ENCODE measurements at regions not wholly inside any gene's neighbourhood (a gene's known extent, or its start where the extent isn't known, plus 50 kb on each side); places are given as distances from the start of the nearest gene placed in this dataset.

DNA sequence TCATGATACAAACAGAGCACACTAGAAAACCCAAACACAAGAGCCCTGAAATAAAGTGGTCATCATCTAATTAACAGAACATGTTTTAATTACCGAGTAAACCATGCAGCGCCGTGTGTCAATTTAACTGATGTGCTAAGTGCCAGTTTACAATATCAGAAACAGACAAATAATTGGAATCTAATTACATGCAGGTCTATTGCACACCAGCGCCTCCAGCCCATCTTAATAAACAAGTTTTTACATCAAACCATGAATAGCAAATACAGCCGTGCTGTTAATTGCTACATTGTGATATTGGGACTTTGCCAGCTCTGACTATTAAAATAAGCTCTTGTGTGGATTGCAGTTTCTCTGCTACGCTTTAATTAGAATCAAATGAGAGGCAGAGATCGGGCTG is 510.2 kb upstream of the MDFIC2 start:
- Histone ChIP-seq H3K4me1 (peaks cover 0 to 4% of the 10 kb centered on the region in 2 donors), H3K4me3 (replicated peaks in 1 of 3) (no peak overlapping the region), H3K36me3 (no peaks in the 10 kb centered on the region), H3K27ac (no peak overlapping the region), H3K9me3 (no peaks in the 10 kb centered on the region), H3K27me3 (no peaks in the 10 kb centered on the region)
- DNase-seq, result no peak
- TF ChIP-seq CTCF (IDR thresholded peaks at IDR 0.05) (no peak), POLR2A (IDR thresholded peaks at IDR 0.05) (no peak)
- intact Hi-C loops (cut with DNase I), result no loop called here
- 84 to 87% methylated on average over 7 of the region's 7 CpGs for WGBS, 2 donors

DNA sequence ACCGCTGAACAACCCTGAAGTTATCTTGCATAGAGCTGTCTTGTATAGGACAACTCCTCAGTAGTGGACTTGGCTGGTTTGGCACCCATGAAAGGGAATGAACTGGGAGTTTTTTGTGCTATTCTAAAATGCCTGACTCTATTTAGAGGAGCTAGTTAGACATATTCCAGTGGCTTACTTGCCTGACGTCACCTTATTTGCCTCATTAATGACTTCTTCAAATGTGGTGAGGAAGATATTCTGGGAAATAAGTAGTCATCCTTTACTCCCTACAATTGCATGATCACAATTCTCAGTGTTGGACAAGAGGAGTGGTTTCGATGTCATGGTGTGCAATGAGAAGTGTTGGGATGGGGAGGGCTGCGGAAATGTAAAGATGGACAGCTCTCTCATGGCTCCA is 509.2 kb upstream of the MDFIC2 start:
- Histone ChIP-seq H3K27ac (no peak overlapping the region), H3K9me3 (no peaks in the 10 kb centered on the region), H3K27me3 (no peaks in the 10 kb centered on the region), H3K36me3 (no peaks in the 10 kb centered on the region), H3K4me1 (peaks cover 0 to 4% of the 10 kb centered on the region in 2 donors), H3K4me3 (replicated peaks in 1 of 3) (no peak overlapping the region)
- intact Hi-C loops (cut with DNase I), result no loop called here
- TF ChIP-seq POLR2A (IDR thresholded peaks at IDR 0.05) (no peak), CTCF (IDR thresholded peaks at IDR 0.05) (no peak)
- WGBS, 2 donors, result 96 to 97% methylated on average over 4 of the region's 4 CpGs
- no peak for DNase-seq

GRCh38 chr3:70820397-70820796 is 508.0 kb upstream of the MDFIC2 start:
- H3K27ac ChIP-seq, result no peak overlapping the region
- intact Hi-C loops (cut with DNase I), result no loop called here
- no peaks in the 10 kb centered on the region for H3K27me3 ChIP-seq
- WGBS, 2 donors, result 72 to 83% methylated on average over 1 of the region's 1 CpG
- no peak overlapping the region for H3K4me3 ChIP-seq (replicated peaks in 1 of 3)
- TF ChIP-seq POLR2A (IDR thresholded peaks at IDR 0.05) (no peak), CTCF (IDR thresholded peaks at IDR 0.05) (no peak)
- peaks cover 0 to 4% of the 10 kb centered on the region in 2 donors for H3K4me1 ChIP-seq
- H3K36me3 ChIP-seq, result no peaks in the 10 kb centered on the region
- H3K9me3 ChIP-seq, result no peaks in the 10 kb centered on the region
- no peak for DNase-seq

- Histone ChIP-seq H3K27ac (no peak overlapping the region), H3K4me1 (no peaks in the 10 kb centered on the region), H3K4me3 (replicated peaks in 1 of 3) (no peak overlapping the region), H3K9me3 (no peaks in the 10 kb centered on the region), H3K27me3 (no peaks in the 10 kb centered on the region), H3K36me3 (no peaks in the 10 kb centered on the region)
- no peak for DNase-seq
- TF ChIP-seq CTCF (IDR thresholded peaks at IDR 0.05) (no peak), POLR2A (IDR thresholded peaks at IDR 0.05) (no peak)
- WGBS, 2 donors, result 94 to 100% methylated on average over 2 of the region's 2 CpGs
- intact Hi-C loops (cut with DNase I), result no loop called here
Measured at GRCh38 chr3:70818145-70818544, 505.7 kb upstream of the MDFIC2 start.

DNA sequence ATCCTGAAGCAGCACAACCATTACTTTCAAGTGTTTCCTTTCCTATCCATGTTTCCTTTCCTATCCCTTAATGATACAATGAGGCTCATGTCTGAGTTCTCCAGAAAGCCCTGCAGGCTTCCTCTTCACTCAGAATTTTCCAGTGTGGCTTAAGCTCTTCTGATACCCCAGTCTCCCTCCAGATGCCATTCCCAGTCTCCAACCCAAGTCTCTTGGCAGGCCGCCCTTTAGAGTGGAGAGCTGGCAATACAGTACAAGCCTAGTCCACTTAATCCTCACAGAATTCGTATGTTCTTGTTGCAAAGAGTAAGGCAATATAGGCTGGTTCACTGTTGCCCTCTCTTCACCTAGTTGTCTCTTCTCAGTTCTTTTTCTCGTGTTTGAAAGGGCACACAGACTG is 503.9 kb upstream of the MDFIC2 start:
- Histone ChIP-seq H3K4me3 (replicated peaks in 1 of 3) (no peak overlapping the region), H3K9me3 (no peaks in the 10 kb centered on the region), H3K27ac (no peak overlapping the region), H3K4me1 (no peaks in the 10 kb centered on the region), H3K36me3 (no peaks in the 10 kb centered on the region), H3K27me3 (no peaks in the 10 kb centered on the region)
- TF ChIP-seq CTCF (IDR thresholded peaks at IDR 0.05) (no peak), POLR2A (IDR thresholded peaks at IDR 0.05) (no peak)
- intact Hi-C loops (cut with DNase I), result no loop called here
- no peak for DNase-seq
- 86 to 90% methylated on average over 3 of the region's 3 CpGs for WGBS, 2 donors

Measured in thyroid gland (tissue), 4 donors.